ENCODE measurements at regions not wholly inside any gene's neighbourhood (a gene's known extent, or its start where the extent isn't known, plus 50 kb on each side); places are given as distances from the start of the nearest gene placed in this dataset.

- no peak for DNase-seq (ENCODE audit: low read depth)
- H3K4me3 ChIP-seq (ENCODE audit: low read depth, low read length), result no peak overlapping the region
- TF ChIP-seq CTCF (IDR thresholded peaks at IDR 0.05; ENCODE audit: low read depth, low read length, missing control alignments), result no peak
These were observed 979.5 kb downstream of the MAT2B start for GRCh38 chr5:164484948-164485347.

- TF ChIP-seq CTCF (IDR thresholded peaks at IDR 0.05; ENCODE audit: low read depth, low read length, missing control alignments), result no peak
- no peak for DNase-seq (ENCODE audit: low read depth)
- H3K4me3 ChIP-seq (ENCODE audit: low read depth, low read length), result no peak overlapping the region
These were observed 982.5 kb downstream of the MAT2B start for GRCh38 chr5:164487939-164488338.

GRCh38 chr5:164497311-164498064, 992.1 kb downstream of the MAT2B start:
- DNase-seq (ENCODE audit: low read depth), result no peak
- H3K4me3 ChIP-seq (ENCODE audit: low read depth, low read length), result no peak overlapping the region
- TF ChIP-seq CTCF (IDR thresholded peaks at IDR 0.05; ENCODE audit: low read depth, low read length, missing control alignments), result no peak

GRCh38 chr5:164498438-164498837, 993.0 kb downstream of the MAT2B start:
- no peak for TF ChIP-seq CTCF (IDR thresholded peaks at IDR 0.05; ENCODE audit: low read depth, low read length, missing control alignments)
- H3K4me3 ChIP-seq (ENCODE audit: low read depth, low read length), result no peak overlapping the region
- DNase-seq (ENCODE audit: low read depth), result no peak

- H3K4me3 ChIP-seq (ENCODE audit: low read depth, low read length), result no peak overlapping the region
- no peak for DNase-seq (ENCODE audit: low read depth)
- TF ChIP-seq CTCF (IDR thresholded peaks at IDR 0.05; ENCODE audit: low read depth, low read length, missing control alignments), result no peak
These were observed 995.4 kb downstream of the MAT2B start for GRCh38 chr5:164500856-164501255.

- DNase-seq (ENCODE audit: low read depth), result no peak
- TF ChIP-seq CTCF (IDR thresholded peaks at IDR 0.05; ENCODE audit: low read depth, low read length, missing control alignments), result no peak
- no peak overlapping the region for H3K4me3 ChIP-seq (ENCODE audit: low read depth, low read length)
These were observed 995.9 kb downstream of the MAT2B start for GRCh38 chr5:164501344-164501743.

Measured in GM12864 (cell line).